H1 (cell line): ENCODE measurements at regions not wholly inside any gene's neighbourhood (a gene's known extent, or its start where the extent isn't known, plus 50 kb on each side); places are given as distances from the start of the nearest gene placed in this dataset.

Source experiments
- NANOG ChIP-seq: IDR thresholded peaks from 2 replicates; pipeline ENCODE4 v1.6.1; 2011; ENCODE audit warnings: low read length, low read depth, mild to moderate bottlenecking, inconsistent platforms; ENCODE audit not compliant: insufficient read depth, poor library complexity, severe bottlenecking
- SIN3A ChIP-seq, 2 experiments: IDR thresholded peaks in 1 of 2; conservative IDR thresholded peaks in 1 of 2; 2 replicates each; pipeline ENCODE4 v1.6.1; 2011 to 2012; ENCODE audit warnings: low read length in 2 of 2, improper control_type of control experiment in 1 of 2, low read depth in 1 of 2, mild to moderate bottlenecking in 1 of 2
- TCF12 ChIP-seq: IDR thresholded peaks from 2 replicates; pipeline ENCODE4 v1.6.1; 2011; ENCODE audit warnings: low read depth, mild to moderate bottlenecking, low read length
- TF ChIP-seq, protein P1 (sequence below): IDR thresholded peaks from 2 replicates; pipeline ENCODE4 v1.6.1; 2012; ENCODE audit warnings: inconsistent platforms

DNA sequence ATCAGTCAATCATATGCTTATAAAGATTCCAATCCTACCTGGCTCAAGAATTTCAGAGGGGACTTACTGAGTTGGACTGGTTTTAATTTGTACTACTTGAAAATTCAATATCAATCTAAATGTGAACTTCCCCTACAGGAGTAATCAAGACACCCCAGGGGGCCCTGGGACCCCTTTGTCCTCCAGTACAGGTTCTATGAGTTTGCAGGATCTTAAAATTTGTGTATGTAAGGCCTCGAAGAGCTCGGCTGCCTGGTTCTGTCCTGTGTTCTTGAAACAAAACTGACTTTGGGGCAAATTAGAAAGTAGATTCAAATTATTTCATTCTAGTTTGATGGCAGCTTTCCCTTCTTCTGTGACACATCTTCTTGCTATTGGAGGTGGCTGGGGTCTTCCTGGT, 261.3 kb downstream of the KCNRG start (continued):
- TF ChIP-seq SIN3A (conservative IDR thresholded peaks at IDR 0.05 in 1 of 2, IDR thresholded peaks at IDR 0.05 in 1 of 2; ENCODE audit: low read depth in 1 of 2, low read length in 2 of 2) (no peak), TCF12 (no peak), NANOG (no peak)
- TF ChIP-seq, protein P1, sequence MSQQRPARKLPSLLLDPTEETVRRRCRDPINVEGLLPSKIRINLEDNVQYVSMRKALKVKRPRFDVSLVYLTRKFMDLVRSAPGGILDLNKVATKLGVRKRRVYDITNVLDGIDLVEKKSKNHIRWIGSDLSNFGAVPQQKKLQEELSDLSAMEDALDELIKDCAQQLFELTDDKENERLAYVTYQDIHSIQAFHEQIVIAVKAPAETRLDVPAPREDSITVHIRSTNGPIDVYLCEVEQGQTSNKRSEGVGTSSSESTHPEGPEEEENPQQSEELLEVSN: no peak
